ENCODE measurements at regions not wholly inside any gene's neighbourhood (a gene's known extent, or its start where the extent isn't known, plus 50 kb on each side); places are given as distances from the start of the nearest gene placed in this dataset.
"Not testable (repeated sequence)": the region's sequence is repeated elsewhere in the genome, so short reads cannot be mapped to it uniquely, and the experiment has no call there.

GRCh38 chr2:167790781-167791450 is 456.5 kb downstream of the STK39 start:
- DNase-seq: no peak

DNA sequence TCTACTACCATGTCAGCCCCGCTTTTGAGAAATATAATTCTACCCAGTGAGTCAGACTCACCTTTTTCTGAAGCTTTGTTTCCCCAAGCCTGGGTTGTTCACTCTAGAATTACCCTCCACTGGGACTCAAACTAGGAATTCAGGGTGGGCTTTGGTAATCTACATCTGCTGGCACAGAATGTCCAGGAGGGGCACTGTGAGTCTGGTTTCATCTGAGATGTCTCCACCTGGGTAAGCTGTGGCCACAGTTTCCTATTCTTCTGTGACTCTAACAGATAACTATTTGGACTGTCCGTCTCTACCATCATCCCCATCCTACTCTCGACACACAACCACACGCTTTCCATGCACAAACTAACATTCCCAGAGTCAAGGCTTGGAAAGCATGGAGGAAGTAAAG is 457.2 kb downstream of the STK39 start:
- DNase-seq: no peak

DNA sequence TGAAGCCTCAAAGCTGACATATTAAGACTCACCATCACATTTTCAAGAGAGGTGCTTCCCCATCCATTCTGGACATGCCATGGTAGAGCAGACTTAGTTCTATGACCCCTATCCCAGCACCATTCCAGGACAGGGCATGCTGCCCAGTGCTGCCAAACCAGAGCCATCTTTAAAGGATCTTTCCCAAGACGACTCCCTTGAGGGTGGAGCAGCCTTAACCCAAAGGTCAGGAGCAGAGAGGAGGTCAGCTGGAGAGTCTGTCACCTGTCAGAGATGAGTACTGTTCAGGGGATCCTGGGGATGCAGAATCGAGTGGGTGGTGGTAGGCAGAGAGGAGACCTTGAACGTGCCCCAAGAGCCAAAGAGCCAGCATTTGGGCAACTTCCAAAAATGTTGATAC is 459.8 kb downstream of the STK39 start:
- no peak for DNase-seq

GRCh38 chr2:167787021-167787420 is 460.4 kb downstream of the STK39 start:
- DNase-seq: no peak

DNA sequence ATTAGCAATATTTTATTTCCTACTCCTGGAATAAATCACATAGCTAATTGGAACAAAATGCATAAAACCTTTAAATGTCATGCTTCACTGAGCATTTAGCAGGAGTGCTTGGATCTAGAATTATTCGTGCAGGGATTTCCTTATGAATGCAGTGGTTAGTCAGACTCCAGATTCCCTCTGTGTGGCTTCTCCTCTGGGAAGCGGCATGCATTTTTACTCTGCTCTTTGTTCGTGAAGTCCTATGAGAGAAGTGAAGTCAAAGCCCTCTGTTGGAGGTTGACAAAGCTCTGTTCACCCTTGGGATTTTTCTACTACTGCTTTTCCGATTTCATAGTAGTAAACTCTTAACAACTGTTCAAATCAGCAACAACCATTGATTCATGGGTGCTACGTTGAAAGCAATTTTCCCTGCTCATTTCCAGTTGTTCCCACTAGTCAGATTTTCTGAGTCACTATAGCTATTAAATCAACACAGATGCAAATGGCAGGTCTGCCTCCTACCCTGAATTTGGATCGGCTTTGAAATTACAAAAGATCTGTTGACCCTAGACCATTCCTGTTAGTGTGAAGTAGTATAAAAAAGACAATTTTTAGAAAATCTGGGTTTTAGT is 461.7 kb downstream of the STK39 start:
- DNase-seq: no peak

- no peak for DNase-seq
These were observed 463.3 kb downstream of the STK39 start for GRCh38 chr2:167784084-167784425.

DNA sequence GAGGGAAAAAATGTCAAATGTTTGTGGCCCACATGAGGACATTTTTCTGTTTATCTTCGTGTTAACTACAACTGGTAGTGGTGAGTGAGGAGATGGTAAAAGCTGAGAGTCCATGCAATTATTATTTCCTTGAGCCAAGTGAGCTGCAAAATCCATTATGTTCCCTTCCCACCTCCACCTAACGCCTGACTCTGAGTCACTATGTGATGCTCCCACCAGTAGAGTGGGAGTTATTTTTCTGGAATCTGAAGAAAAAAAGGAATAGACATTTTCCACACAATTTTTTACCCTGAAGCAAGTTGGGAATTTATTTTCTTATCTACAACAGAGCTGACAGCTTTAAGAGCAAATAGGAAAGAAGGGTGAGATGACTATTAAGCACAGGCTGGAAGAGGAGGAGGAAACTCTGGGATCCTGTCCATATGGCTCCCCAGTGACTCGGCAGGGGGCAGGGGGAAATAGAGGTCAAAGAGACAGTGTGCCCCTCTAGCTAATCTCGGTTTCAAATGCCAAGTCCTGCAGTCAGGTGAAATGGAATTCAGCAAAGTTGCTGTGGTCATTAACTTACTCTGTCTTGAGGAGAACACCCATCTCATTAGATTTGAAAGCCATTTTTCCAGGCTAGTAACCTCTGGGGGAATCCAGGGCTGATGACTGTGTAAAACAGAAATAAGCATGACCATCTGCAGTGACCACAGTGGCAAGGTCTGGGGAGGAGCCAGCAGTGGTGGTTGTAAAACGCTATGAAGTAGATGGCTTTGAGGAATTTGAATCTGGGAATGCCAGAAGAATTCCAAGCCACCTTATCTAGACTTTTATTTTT is 463.9 kb downstream of the STK39 start:
- DNase-seq: no peak

GRCh38 chr2:167781629-167782028 is 465.8 kb downstream of the STK39 start:
- not testable (repeated sequence) for DNase-seq

GRCh38 chr2:167776359-167776758 is 471.0 kb downstream of the STK39 start:
- DNase-seq: no peak

GRCh38 chr2:167771628-167772027 is 475.8 kb downstream of the STK39 start:
- no peak for DNase-seq

- no peak for DNase-seq
These were observed 478.4 kb downstream of the STK39 start for GRCh38 chr2:167769020-167769419.

DNA sequence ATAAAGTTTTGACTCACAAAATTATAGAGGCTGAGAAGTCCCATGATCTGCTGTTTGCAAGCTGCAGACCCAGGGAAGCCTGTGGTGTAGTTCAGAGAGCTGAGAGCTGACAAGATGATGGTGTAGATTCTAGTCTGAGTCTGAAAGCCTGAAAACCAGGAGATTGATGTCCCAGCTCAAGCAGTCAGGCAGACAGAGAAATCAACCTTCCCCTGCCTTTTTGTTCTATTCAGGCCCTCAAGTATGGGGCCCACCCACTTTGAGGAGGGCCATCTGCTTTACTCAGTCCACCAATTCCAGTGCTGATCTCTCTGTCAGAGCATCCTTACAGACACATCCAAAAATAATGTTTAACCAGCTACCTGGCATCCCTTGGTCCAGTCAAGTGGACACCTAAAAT is 479.6 kb downstream of the STK39 start:
- DNase-seq: no peak

DNA sequence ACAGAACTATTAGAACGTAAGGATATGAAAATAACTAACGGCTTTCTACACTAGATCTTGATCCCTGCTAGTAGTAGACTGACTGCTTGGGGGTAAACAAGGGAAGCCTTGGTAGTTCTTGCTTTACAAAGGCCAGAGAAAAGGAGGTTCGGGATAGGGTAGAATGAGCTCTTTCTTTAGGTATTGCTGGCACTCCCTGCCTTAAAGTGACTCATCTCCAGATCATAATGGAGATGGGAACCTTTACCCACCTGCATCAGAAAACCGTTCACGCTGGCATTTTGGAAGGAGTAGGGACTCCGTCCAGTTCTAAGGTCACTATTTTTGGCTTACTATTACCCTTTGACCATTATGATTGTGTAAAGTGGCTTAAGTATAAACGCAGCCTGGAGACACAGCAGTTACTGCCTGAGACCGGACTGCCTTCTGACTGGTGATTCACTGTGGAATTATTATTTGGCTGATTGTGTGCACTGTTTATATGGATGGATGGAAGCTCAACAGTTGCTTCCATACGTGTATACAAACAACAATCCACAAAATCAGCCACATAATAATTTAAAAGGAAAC is 482.5 kb downstream of the STK39 start:
- no peak for DNase-seq

DNA sequence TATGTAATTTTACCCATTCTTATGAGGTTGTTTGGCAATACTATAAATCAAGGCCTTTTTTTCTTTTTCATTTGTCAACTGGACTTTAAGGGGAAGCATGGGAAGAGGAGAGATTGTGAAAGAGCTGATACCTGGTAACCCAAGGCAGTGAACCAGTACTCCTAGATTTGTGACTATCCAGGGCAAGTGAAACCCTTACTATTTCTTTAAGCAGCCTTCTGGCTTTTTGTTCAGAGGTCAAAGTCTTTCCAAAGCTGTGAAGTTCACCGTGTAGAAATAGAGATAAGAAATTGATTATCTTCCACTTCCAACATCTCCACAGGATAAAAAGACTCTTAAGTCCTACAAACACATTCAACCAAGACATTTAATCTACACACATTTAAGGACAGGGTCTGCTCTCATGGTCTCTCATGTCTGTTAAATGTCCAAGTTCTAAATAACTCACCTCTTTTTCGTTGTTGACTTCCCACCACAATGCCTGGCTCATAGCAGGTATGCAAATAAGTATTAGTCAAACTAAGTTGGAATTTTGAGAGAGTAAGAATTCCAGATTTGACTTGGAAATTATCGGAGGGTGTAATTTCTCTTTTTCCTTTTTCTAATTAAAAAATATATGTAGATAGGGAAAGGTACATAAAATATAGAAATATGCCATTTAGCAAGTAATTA is 485.8 kb downstream of the STK39 start:
- no peak for DNase-seq

- no peak for DNase-seq
These were observed 487.9 kb downstream of the STK39 start for GRCh38 chr2:167759531-167759930.

DNA sequence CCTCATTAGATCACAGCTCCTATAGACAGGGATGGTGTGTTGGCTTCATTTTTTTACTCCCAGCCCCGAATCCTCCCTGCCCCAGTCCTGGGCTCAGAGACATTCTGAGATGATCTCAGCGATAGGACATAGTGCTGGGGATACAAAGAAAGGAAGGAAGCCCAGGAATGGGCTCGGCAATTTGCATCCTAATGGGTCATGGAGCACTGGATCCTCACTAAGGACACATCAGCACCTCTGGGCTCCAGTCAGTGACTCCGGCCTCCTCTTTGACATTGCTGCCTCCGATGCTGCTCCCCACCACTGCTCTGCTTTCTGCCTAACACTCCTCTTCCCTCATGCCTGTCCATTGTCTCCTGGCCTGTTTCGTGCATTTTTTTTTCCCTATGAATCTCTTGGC is 489.1 kb downstream of the STK39 start:
- DNase-seq: no peak

DNA sequence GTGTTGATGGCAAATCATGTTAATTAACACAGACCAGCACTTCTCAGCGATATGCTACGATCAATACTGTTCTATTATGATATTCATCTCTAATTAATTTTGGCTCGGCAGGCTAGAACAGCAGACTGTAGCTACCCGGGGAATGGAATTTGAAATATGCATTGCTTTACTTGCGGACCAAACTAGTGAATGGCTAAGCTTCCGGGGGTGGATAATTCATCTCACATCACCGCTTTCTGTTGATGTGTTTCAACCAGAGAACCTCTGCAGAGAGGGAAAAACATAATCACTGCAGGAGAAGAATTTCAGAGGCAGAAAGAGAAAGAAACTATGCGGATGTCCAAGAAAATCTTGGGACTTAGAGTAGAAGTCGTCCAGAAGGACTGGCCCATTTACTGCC is 490.9 kb downstream of the STK39 start:
- DNase-seq: no peak

DNA sequence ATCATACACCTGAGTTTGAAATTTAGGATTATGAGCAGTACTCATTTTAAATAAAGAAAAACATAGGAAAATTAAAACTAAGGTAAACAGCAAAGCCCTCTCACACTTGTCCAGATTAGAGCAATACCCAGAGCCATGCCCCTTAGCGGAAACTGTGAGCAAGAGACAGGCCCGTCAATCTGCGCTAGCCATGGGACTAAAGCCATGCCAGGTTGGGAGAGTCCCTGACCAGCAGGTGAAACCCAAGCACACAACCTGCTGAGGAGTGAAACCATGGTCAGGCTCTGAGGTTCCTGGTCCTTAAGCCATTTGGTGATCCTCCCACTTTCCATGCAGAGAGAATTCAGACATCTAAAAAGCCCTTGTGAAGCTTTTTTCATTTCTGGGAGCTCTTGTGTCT is 494.3 kb downstream of the STK39 start:
- DNase-seq: no peak

- DNase-seq: no peak
These were observed 494.7 kb downstream of the STK39 start for GRCh38 chr2:167752734-167753133.

- no peak for DNase-seq
These were observed 496.7 kb downstream of the STK39 start for GRCh38 chr2:167750675-167751074.

DNA sequence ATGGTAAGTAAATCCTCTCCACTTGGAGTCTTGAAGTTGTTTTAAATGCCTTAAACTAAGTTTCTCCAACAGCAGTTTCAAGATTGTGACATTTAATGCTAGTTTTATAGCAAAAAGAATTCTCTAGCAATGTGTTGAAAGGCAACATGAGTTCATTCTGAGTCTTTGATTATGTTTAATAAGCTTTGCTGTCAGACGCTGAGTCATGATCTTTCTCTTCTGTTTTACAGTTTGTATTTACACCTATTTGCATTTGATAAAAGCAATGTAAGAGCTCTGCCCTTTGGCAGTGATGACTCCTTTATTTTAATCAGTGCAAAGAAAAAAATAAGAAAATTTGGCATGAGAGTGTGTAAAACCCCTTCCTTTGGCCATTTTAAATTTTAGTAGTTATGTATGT is 497.7 kb downstream of the STK39 start:
- DNase-seq: no peak

- DNase-seq: no peak
These were observed 498.4 kb downstream of the STK39 start for GRCh38 chr2:167749016-167749415.

DNA sequence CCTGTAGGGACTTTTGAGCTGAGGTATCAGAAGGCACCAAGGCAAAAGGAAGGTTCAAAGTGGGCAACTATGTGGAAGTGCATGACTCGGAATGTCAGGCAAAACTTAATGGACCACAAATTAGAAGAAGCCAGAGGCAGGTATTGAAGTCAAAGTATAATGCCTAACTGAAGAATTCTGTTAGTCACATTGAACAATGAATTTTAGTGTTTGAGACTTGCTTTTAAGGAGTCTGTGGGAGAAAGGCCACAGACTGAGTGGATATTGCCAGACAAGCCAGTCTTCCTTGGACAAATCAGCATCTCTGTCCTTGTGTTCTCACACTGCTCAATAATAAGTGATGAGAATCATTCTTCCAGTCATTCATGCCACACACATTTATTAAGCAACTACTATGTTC is 498.9 kb downstream of the STK39 start:
- DNase-seq: no peak

Data from dermis blood vessel endothelial cell (primary cell).